ENCODE measurements at regions not wholly inside any gene's neighbourhood (a gene's known extent, or its start where the extent isn't known, plus 50 kb on each side); places are given as distances from the start of the nearest gene placed in this dataset.

DNA sequence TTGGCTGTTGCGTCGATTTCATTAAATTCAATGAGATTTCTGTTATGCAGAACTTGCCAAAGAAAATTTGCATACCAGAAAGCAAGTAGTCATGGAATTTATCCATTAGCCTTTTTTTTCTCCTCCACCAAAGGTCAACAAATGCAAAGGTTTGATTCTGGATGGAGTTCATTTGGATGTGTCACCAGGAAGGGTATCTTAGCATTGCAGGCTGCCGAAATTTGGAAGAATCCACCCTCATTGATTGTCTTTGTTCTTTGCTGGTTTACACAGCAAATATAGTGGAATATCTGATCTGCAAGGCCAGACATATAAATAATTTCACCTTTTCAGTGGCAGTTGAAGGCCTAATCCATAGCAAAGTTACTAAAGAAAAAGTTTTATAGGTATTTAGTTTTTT lies 229.4 kb upstream of the SLC35B3 start:
- no peaks in the 10 kb centered on the region for H3K36me3 Mint-ChIP-seq (ENCODE audit: low read depth)
- H3K27ac Mint-ChIP-seq: no peak overlapping the region
- no peaks in the 10 kb centered on the region for H3K4me1 Mint-ChIP-seq (ENCODE audit: low read depth)
- H3K9me3 Mint-ChIP-seq: peaks cover 12% of the 10 kb centered on the region
- intact Hi-C loops (cut with micrococcal nuclease): no loop called here
- H3K4me3 Mint-ChIP-seq: no peak overlapping the region
- no peaks in the 10 kb centered on the region for H3K27me3 Mint-ChIP-seq

- Mint-ChIP-seq H3K27ac (no peak overlapping the region), H3K36me3 (ENCODE audit: low read depth) (no peaks in the 10 kb centered on the region), H3K27me3 (no peaks in the 10 kb centered on the region), H3K4me3 (no peak overlapping the region), H3K9me3 (peaks cover 12% of the 10 kb centered on the region), H3K4me1 (ENCODE audit: low read depth) (no peaks in the 10 kb centered on the region)
- intact Hi-C loops (cut with micrococcal nuclease): no loop called here
Measured at GRCh38 chr6:8664070-8664469, 228.7 kb upstream of the SLC35B3 start.

DNA sequence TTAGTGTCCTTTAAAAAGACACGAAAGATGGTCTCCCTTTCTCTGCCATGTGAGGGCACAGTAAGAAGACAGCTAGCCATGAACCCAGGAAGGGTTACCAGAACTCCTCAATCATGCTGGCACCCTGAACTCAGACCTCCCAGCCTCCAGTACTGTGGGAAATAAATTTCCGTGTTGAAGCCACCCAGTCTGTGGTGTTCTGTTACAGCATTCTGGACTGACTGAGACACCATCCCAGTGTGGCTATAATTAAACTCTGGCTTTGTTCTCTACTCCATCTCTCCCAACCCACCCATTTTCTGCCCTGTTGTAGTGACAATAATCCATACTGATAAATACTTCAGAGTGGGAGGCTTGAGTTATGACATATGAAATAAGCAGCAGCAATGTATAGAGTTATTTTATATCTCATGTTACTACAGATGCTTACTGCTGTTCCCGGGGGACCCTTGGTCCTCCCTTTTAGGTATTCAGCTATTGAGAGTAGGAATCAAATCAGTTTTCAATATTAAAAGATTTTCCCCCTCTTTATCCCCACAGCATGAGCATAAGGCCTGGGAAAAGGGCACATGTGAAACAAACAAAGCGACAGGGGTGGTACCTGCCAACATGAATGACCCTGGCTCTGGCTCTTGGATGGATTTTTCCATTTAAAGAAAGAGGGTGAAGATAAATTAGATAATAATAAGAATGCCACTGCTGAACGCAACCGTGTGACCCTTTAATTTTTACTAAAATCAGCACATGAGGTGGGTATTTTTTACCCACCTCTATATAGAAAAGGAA lies 224.3 kb upstream of the SLC35B3 start:
- intact Hi-C loops (cut with micrococcal nuclease): no loop called here
- Mint-ChIP-seq H3K9me3 (no peaks in the 10 kb centered on the region), H3K27ac (no peak overlapping the region), H3K4me1 (ENCODE audit: low read depth) (no peaks in the 10 kb centered on the region), H3K36me3 (ENCODE audit: low read depth) (no peaks in the 10 kb centered on the region), H3K4me3 (no peak overlapping the region), H3K27me3 (no peaks in the 10 kb centered on the region)

- H3K36me3 Mint-ChIP-seq (ENCODE audit: low read depth): no peaks in the 10 kb centered on the region
- H3K9me3 Mint-ChIP-seq: no peaks in the 10 kb centered on the region
- H3K27me3 Mint-ChIP-seq: no peaks in the 10 kb centered on the region
- no peak overlapping the region for H3K4me3 Mint-ChIP-seq
- no peaks in the 10 kb centered on the region for H3K4me1 Mint-ChIP-seq (ENCODE audit: low read depth)
- H3K27ac Mint-ChIP-seq: no peak overlapping the region
- intact Hi-C loops (cut with micrococcal nuclease): no loop called here
Measured at GRCh38 chr6:8658416-8658815, 223.1 kb upstream of the SLC35B3 start.

DNA sequence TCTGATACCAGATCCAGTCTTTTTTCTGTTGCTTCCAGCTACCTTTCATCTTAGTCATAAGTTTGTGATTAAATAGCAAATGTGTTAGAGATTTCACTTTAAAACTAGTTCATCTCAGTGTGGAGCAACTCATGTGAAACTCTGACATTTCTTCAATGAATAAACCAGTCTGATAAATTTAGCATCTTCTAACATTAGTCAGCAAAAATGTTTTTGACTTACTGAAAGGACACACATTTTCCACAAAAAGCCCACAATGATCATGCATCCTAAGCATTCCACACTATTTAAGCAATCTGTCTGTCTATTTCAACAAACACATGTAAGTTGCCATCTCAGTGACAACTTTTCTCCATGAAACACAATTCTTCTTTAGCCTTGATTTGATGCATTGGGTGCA lies 222.2 kb upstream of the SLC35B3 start:
- Mint-ChIP-seq H3K36me3 (ENCODE audit: low read depth) (no peaks in the 10 kb centered on the region), H3K27me3 (no peaks in the 10 kb centered on the region), H3K4me1 (ENCODE audit: low read depth) (no peaks in the 10 kb centered on the region), H3K9me3 (no peaks in the 10 kb centered on the region), H3K27ac (no peak overlapping the region), H3K4me3 (no peak overlapping the region)
- intact Hi-C loops (cut with micrococcal nuclease): no loop called here

DNA sequence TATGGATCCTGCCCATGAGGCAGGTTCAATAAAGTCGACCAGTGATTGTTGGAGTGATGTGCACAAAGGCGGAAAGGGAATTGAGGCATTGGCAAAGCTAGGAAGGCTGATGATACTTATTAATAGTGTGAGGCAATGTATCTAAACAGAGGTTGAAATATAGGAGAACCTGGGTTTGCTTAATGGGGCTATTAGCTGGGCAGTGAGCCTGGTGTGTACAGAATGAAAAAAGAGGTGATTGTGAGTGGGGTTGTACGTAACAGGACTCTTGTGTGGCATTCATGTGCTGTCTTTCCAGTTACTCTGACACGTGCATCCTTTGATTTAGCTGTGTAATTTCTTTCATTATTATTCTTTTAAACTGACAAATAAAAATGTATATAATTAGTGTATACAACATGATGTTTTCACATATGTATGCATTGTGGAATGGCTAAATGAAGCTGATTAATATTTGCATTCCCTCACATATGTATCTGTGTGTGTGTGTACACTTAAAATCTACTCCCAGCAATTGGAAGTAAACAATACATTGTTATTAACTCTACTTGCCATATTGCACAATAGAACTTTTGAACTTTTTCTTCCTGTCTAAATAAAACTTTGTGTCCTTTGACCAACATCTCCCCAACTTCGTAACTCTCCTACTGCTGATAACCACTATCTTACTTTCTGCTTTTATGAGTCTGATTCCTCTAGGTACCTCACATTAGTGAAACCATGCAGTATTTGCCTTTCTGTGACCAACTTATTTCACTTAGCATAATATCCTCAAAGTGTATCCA lies 220.5 kb upstream of the SLC35B3 start:
- Mint-ChIP-seq H3K36me3 (ENCODE audit: low read depth) (no peaks in the 10 kb centered on the region), H3K4me3 (no peak overlapping the region), H3K4me1 (ENCODE audit: low read depth) (no peaks in the 10 kb centered on the region), H3K27ac (no peak overlapping the region), H3K9me3 (no peaks in the 10 kb centered on the region), H3K27me3 (no peaks in the 10 kb centered on the region)
- intact Hi-C loops (cut with micrococcal nuclease): no loop called here

DNA sequence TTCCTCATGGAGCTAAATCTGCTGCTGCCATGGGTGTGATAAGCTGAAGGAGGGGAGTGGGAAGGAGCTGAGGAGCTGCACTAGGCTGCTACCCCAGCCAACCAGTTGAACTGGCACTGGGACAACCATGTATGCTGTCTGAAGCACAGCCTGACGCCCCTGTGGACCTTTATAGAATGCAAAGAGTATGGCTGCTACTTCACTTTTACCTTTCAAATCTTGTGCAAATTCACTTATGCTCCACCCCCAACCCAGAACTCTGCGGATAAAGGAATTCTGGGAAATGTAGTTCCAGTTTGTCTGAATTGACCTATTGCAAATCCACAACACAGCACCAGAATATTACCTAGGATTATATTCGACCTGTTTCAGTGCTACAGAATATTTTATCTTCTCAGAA lies 217.4 kb upstream of the SLC35B3 start:
- intact Hi-C loops (cut with micrococcal nuclease): no loop called here
- Mint-ChIP-seq H3K36me3 (ENCODE audit: low read depth) (no peaks in the 10 kb centered on the region), H3K9me3 (no peaks in the 10 kb centered on the region), H3K4me1 (ENCODE audit: low read depth) (no peaks in the 10 kb centered on the region), H3K27me3 (no peaks in the 10 kb centered on the region), H3K4me3 (no peak overlapping the region), H3K27ac (no peak overlapping the region)

DNA sequence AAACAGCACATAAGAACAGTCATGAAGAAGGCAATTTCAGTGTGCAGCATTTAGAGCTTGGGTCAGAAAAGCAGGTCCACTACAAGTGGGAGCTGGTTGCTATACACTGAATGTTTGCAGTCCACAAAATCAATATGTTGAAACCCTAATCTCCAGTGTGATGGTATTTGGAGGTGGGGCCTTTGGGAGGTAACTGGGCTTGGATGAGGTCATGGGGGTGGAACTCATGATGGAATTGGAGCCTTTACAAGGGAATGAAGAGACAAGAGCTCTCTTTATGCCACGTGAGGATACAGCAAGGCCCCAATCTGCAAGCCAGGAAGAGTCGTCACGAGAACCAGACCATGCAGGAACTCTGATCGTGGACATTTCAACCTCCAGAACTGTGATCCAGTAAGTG lies 216.7 kb upstream of the SLC35B3 start:
- no peak overlapping the region for H3K4me3 Mint-ChIP-seq
- no peaks in the 10 kb centered on the region for H3K9me3 Mint-ChIP-seq
- H3K36me3 Mint-ChIP-seq (ENCODE audit: low read depth): no peaks in the 10 kb centered on the region
- no peak overlapping the region for H3K27ac Mint-ChIP-seq
- no peaks in the 10 kb centered on the region for H3K27me3 Mint-ChIP-seq
- no peaks in the 10 kb centered on the region for H3K4me1 Mint-ChIP-seq (ENCODE audit: low read depth)
- intact Hi-C loops (cut with micrococcal nuclease): no loop called here

GRCh38 chr6:8645212-8645611 lies 209.9 kb upstream of the SLC35B3 start:
- no peaks in the 10 kb centered on the region for H3K4me1 Mint-ChIP-seq (ENCODE audit: low read depth)
- H3K4me3 Mint-ChIP-seq: no peak overlapping the region
- intact Hi-C loops (cut with micrococcal nuclease): no loop called here
- H3K9me3 Mint-ChIP-seq: peaks cover 28% of the 10 kb centered on the region
- no peak overlapping the region for H3K27ac Mint-ChIP-seq
- H3K36me3 Mint-ChIP-seq (ENCODE audit: low read depth): no peaks in the 10 kb centered on the region
- H3K27me3 Mint-ChIP-seq: no peaks in the 10 kb centered on the region

- Mint-ChIP-seq H3K36me3 (ENCODE audit: low read depth) (no peaks in the 10 kb centered on the region), H3K27ac (no peak overlapping the region), H3K4me1 (ENCODE audit: low read depth) (no peaks in the 10 kb centered on the region), H3K27me3 (no peaks in the 10 kb centered on the region), H3K9me3 (peaks cover 28% of the 10 kb centered on the region), H3K4me3 (no peak overlapping the region)
- intact Hi-C loops (cut with micrococcal nuclease): no loop called here
Measured at GRCh38 chr6:8644306-8644705, 209.0 kb upstream of the SLC35B3 start.

DNA sequence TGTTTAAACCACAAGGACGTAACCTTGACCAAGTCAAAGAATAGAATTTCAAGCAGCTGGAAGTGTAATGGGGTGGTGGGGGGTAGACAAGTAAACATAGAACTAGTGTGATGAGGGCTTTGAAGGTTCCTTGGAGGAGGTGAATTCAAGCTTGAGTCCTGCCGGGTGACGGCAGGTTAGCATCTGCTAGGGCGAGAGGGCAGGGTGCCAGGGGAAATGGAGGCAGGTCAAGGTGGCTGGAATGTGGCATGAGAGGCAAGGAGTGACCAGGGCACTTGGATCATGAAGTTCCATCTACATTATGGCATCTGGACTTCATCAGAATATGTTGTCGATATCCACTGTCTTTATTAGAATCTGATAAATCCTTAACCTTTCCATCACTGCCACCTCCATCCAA lies 207.5 kb upstream of the SLC35B3 start:
- Mint-ChIP-seq H3K9me3 (peaks cover 28% of the 10 kb centered on the region), H3K27me3 (no peaks in the 10 kb centered on the region)

GRCh38 chr6:8642131-8642530 lies 206.8 kb upstream of the SLC35B3 start:
- intact Hi-C loops (cut with micrococcal nuclease): no loop called here

More for the DNA sequence above, 207.5 kb upstream of the SLC35B3 start:
- no peak overlapping the region for H3K4me3 Mint-ChIP-seq
- H3K36me3 Mint-ChIP-seq (ENCODE audit: low read depth): no peaks in the 10 kb centered on the region
- H3K27ac Mint-ChIP-seq: no peak overlapping the region
- no peaks in the 10 kb centered on the region for H3K4me1 Mint-ChIP-seq (ENCODE audit: low read depth)
- intact Hi-C loops (cut with micrococcal nuclease): no loop called here

GRCh38 chr6:8639928-8640649 lies 204.7 kb upstream of the SLC35B3 start:
- intact Hi-C loops (cut with micrococcal nuclease): no loop called here
- no peak overlapping the region for H3K27ac Mint-ChIP-seq

More at GRCh38 chr6:8642131-8642530, 206.8 kb upstream of the SLC35B3 start:
- H3K9me3 Mint-ChIP-seq: peaks cover 28% of the 10 kb centered on the region
- no peaks in the 10 kb centered on the region for H3K4me1 Mint-ChIP-seq (ENCODE audit: low read depth)
- no peak overlapping the region for H3K4me3 Mint-ChIP-seq
- no peaks in the 10 kb centered on the region for H3K27me3 Mint-ChIP-seq
- no peaks in the 10 kb centered on the region for H3K36me3 Mint-ChIP-seq (ENCODE audit: low read depth)
- no peak overlapping the region for H3K27ac Mint-ChIP-seq

More at GRCh38 chr6:8639928-8640649, 204.7 kb upstream of the SLC35B3 start:
- H3K4me1 Mint-ChIP-seq (ENCODE audit: low read depth): no peaks in the 10 kb centered on the region
- no peak overlapping the region for H3K4me3 Mint-ChIP-seq
- peaks cover 27% of the 10 kb centered on the region for H3K9me3 Mint-ChIP-seq
- H3K27me3 Mint-ChIP-seq: no peaks in the 10 kb centered on the region
- no peaks in the 10 kb centered on the region for H3K36me3 Mint-ChIP-seq (ENCODE audit: low read depth)
